ENCODE measurements at regions not wholly inside any gene's neighbourhood (a gene's known extent, or its start where the extent isn't known, plus 50 kb on each side); places are given as distances from the start of the nearest gene placed in this dataset.

DNA sequence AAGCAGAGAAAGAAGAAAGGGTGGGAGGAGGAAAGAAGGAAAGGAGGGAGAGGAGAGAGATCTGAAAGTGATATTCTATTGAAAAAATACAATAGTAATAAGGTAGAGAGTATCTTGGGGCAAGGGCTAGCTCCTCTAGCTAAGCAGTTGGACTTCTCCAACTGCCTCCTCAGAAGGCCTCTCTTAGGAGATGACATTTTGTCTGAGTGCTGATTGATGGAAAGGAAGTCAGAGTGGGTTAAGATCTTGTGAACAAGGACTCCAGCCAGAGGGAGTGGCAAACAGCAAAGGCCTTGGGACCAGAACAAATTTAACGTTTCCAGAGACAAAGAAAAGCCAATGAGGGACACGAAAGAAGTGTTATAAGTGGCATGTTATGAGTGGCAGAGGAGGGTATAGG, 111.8 kb upstream of the TNFAIP3 start:
- TF ChIP-seq USF1 (IDR thresholded peaks at IDR 0.05) (no peak), EGR1 (IDR thresholded peaks at IDR 0.05) (no peak), MAX (IDR thresholded peaks at IDR 0.05) (no peak), CREB1 (IDR thresholded peaks at IDR 0.05; ENCODE audit: low read depth) (no peak), EP300 (IDR thresholded peaks at IDR 0.05; ENCODE audit: borderline replicate concordance) (no peak), ZBTB7A (IDR thresholded peaks at IDR 0.05; ENCODE audit: low read depth) (no peak), TAF1 (IDR thresholded peaks at IDR 0.05; ENCODE audit: low read depth) (no peak), RAD21 (IDR thresholded peaks at IDR 0.05; ENCODE audit: low read depth) (no peak)
- TF ChIP-seq, protein P1, sequence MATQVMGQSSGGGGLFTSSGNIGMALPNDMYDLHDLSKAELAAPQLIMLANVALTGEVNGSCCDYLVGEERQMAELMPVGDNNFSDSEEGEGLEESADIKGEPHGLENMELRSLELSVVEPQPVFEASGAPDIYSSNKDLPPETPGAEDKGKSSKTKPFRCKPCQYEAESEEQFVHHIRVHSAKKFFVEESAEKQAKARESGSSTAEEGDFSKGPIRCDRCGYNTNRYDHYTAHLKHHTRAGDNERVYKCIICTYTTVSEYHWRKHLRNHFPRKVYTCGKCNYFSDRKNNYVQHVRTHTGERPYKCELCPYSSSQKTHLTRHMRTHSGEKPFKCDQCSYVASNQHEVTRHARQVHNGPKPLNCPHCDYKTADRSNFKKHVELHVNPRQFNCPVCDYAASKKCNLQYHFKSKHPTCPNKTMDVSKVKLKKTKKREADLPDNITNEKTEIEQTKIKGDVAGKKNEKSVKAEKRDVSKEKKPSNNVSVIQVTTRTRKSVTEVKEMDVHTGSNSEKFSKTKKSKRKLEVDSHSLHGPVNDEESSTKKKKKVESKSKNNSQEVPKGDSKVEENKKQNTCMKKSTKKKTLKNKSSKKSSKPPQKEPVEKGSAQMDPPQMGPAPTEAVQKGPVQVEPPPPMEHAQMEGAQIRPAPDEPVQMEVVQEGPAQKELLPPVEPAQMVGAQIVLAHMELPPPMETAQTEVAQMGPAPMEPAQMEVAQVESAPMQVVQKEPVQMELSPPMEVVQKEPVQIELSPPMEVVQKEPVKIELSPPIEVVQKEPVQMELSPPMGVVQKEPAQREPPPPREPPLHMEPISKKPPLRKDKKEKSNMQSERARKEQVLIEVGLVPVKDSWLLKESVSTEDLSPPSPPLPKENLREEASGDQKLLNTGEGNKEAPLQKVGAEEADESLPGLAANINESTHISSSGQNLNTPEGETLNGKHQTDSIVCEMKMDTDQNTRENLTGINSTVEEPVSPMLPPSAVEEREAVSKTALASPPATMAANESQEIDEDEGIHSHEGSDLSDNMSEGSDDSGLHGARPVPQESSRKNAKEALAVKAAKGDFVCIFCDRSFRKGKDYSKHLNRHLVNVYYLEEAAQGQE (IDR thresholded peaks at IDR 0.05; ENCODE audit: low read depth) = no peak

DNA sequence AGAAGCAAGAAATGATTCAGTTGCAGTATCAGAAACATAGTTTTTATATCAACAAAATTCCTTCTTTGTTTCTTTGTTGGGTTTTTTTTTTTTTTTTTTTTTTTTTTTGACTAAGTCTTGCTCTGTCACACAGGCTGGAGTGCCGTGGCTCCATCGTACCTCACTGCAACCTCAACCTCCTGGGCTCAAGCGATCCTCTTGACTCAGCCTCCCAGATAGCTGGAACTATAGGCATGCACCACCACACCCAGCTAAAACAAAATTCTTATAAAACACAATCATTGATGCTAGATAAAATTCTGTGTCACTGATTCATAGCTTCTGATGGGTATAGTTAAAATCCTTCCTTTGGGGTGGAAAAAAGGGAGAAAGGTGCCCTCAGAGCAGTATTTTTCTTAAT, 110.3 kb upstream of the TNFAIP3 start:
- TF ChIP-seq EP300 (IDR thresholded peaks at IDR 0.05; ENCODE audit: borderline replicate concordance) (no peak), CEBPB (IDR thresholded peaks at IDR 0.05) (no peak), TAF1 (IDR thresholded peaks at IDR 0.05; ENCODE audit: low read depth) (no peak)

DNA sequence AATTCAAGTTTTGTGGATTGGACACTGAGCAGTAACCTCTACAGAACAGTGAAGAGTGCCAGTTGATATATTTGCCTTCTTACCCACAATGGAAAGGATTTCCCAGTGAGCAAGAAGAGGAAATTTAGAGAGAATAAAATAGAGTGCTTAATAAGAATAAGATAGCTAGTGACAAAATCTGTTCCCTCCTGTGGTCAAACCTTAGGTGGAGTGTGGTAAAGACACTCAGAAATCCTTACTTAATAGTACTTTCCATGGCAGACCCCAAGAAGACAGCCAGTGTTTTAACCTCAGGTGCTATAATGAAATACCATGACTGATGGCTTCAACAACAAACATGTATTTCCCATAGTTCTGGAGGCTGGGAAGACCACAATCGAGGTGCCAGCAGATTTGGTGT, 108.4 kb upstream of the TNFAIP3 start:
- TF ChIP-seq YY1 (IDR thresholded peaks at IDR 0.05; ENCODE audit: low read depth) (no peak), EGR1 (IDR thresholded peaks at IDR 0.05) (no peak), RAD21 (IDR thresholded peaks at IDR 0.05; ENCODE audit: low read depth) (no peak), CEBPB (IDR thresholded peaks at IDR 0.05) (no peak), NFIC (IDR thresholded peaks at IDR 0.05) (no peak), TEAD4 (IDR thresholded peaks at IDR 0.05) (no peak), TAF1 (IDR thresholded peaks at IDR 0.05; ENCODE audit: low read depth) (no peak), EP300 (IDR thresholded peaks at IDR 0.05; ENCODE audit: borderline replicate concordance) (no peak), TCF12 (IDR thresholded peaks at IDR 0.05; ENCODE audit: low read depth) (no peak)

- TF ChIP-seq USF1 (IDR thresholded peaks at IDR 0.05) (no peak), ZBTB7A (IDR thresholded peaks at IDR 0.05; ENCODE audit: low read depth) (no peak)
Observed at GRCh38 chr6:137759624-137760023, 107.4 kb upstream of the TNFAIP3 start.

- TF ChIP-seq EGR1 (IDR thresholded peaks at IDR 0.05) (no peak), TCF12 (IDR thresholded peaks at IDR 0.05; ENCODE audit: low read depth) (no peak), CREB1 (IDR thresholded peaks at IDR 0.05; ENCODE audit: low read depth) (no peak), ZBTB7A (IDR thresholded peaks at IDR 0.05; ENCODE audit: low read depth) (no peak), TEAD4 (IDR thresholded peaks at IDR 0.05) (no peak), EP300 (IDR thresholded peaks at IDR 0.05; ENCODE audit: borderline replicate concordance) (no peak), MAX (IDR thresholded peaks at IDR 0.05) (no peak), TAF1 (IDR thresholded peaks at IDR 0.05; ENCODE audit: low read depth) (no peak), CEBPB (IDR thresholded peaks at IDR 0.05) (no peak), FOXM1 (IDR thresholded peaks at IDR 0.05; ENCODE audit: borderline replicate concordance, low read depth) (no peak), NFIC (IDR thresholded peaks at IDR 0.05) (no peak), YY1 (IDR thresholded peaks at IDR 0.05; ENCODE audit: low read depth) (no peak), RAD21 (IDR thresholded peaks at IDR 0.05; ENCODE audit: low read depth) (no peak)
- TF ChIP-seq, protein P1 (IDR thresholded peaks at IDR 0.05; ENCODE audit: low read depth) = no peak
Observed at GRCh38 chr6:137761072-137761471, 106.0 kb upstream of the TNFAIP3 start.

DNA sequence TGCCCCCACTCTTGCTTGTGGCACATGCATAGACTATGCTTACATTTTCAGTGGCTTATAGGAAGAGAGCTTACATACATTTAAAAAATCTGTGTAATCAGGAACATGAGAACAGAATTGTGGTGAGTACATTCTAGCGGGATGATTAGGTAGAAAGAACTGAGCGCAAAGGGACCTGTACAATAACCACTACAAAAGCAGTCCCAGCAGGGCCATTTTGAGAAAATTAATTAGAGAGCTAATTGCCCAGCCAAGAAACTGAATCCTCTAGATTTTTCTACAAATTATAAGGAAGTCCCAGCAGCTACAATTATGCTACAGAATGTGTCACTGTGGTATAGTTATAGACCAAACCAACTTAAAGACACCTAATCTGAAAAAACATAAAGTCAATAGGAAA, 105.6 kb upstream of the TNFAIP3 start:
- no peak for TF ChIP-seq MAX (IDR thresholded peaks at IDR 0.05)
- TF ChIP-seq TEAD4 (IDR thresholded peaks at IDR 0.05) = no peak
- TF ChIP-seq YY1 (IDR thresholded peaks at IDR 0.05; ENCODE audit: low read depth) = no peak
- no peak for TF ChIP-seq EGR1 (IDR thresholded peaks at IDR 0.05)
- TF ChIP-seq ZBTB7A (IDR thresholded peaks at IDR 0.05; ENCODE audit: low read depth) = no peak
- TF ChIP-seq FOXM1 (IDR thresholded peaks at IDR 0.05; ENCODE audit: borderline replicate concordance, low read depth) = no peak
- TF ChIP-seq EP300 (IDR thresholded peaks at IDR 0.05; ENCODE audit: borderline replicate concordance) = no peak
- TF ChIP-seq NFIC (IDR thresholded peaks at IDR 0.05) = no peak
- no peak for TF ChIP-seq CREB1 (IDR thresholded peaks at IDR 0.05; ENCODE audit: low read depth)
- no peak for TF ChIP-seq RAD21 (IDR thresholded peaks at IDR 0.05; ENCODE audit: low read depth)
- TF ChIP-seq TCF12 (IDR thresholded peaks at IDR 0.05; ENCODE audit: low read depth) = no peak
